ENCODE measurements at regions not wholly inside any gene's neighbourhood (a gene's known extent, or its start where the extent isn't known, plus 50 kb on each side); places are given as distances from the start of the nearest gene placed in this dataset.

- Histone ChIP-seq H3K27ac (ENCODE audit: insufficient read depth, low read length) (no peak overlapping the region), H4K91ac (ENCODE audit: insufficient read depth, low read depth, low read length) (no peak overlapping the region), H2AK5ac (ENCODE audit: low read depth, low read length) (no peak overlapping the region), H2AFZ (replicated peaks; ENCODE audit: low read length, poor library complexity) (no peak overlapping the region), H3K4me3 (ENCODE audit: insufficient read depth, low read depth, low read length) (no peak overlapping the region), H3K9me3 (ENCODE audit: control insufficient read depth, insufficient read depth, low read length) (no peaks in the 10 kb centered on the region), H3K36me3 (ENCODE audit: control insufficient read depth, insufficient read depth, low read length) (no peaks in the 10 kb centered on the region), H3K4ac (ENCODE audit: low read depth, low read length) (no peak overlapping the region), H4K5ac (ENCODE audit: low read depth, low read length) (no peak overlapping the region), H3K23ac (ENCODE audit: low read depth, low read length) (no peak overlapping the region), H3K56ac (ENCODE audit: extremely low read depth, insufficient read depth, low read length) (no peak overlapping the region), H2BK20ac (ENCODE audit: low read depth, low read length) (no peak overlapping the region), H3K27me3 (ENCODE audit: control insufficient read depth, insufficient read depth, low read length) (no peaks in the 10 kb centered on the region; the same call in none of the 2 replicates), H3K18ac (ENCODE audit: low read depth, low read length) (no peak overlapping the region), H2BK5ac (ENCODE audit: low read depth, low read length, poor library complexity, severe bottlenecking) (no peak overlapping the region), H3K9me1 (ENCODE audit: insufficient read depth, low read length) (no peaks in the 10 kb centered on the region), H3K4me2 (ENCODE audit: low read depth, low read length) (no peak overlapping the region), H3K4me1 (ENCODE audit: control insufficient read depth, insufficient read depth, low read length) (no peaks in the 10 kb centered on the region), H2BK15ac (ENCODE audit: low read depth, low read length) (no peak overlapping the region), H3K14ac (replicated peaks; ENCODE audit: low read depth, low read length) (no peak overlapping the region), H3K79me1 (ENCODE audit: low read depth in 1 of 2, low read length in 2 of 2) (no peaks in the 10 kb centered on the region), H2BK120ac (ENCODE audit: low read depth, low read length) (no peak overlapping the region), H4K20me1 (ENCODE audit: insufficient read depth, low read length) (no peaks in the 10 kb centered on the region), H2AK9ac (replicated peaks; ENCODE audit: low read depth, low read length, poor library complexity) (no peak overlapping the region), H4K8ac (ENCODE audit: low read depth in 2 of 2, low read length in 2 of 2) (no peak overlapping the region), H3K9ac (ENCODE audit: low read depth, low read length) (no peak overlapping the region)
- TF ChIP-seq MAZ (IDR thresholded peaks at IDR 0.05; ENCODE audit: borderline replicate concordance, low read depth, low read length) (no peak), ELK1 (IDR thresholded peaks at IDR 0.05; ENCODE audit: borderline replicate concordance, low read depth, low read length) (no peak), USF2 (IDR thresholded peaks at IDR 0.05; ENCODE audit: low read depth, low read length) (no peak), RAD21 (IDR thresholded peaks at IDR 0.05; ENCODE audit: low read length) (no peak), MAFK (IDR thresholded peaks at IDR 0.05; ENCODE audit: low read depth, low read length) (no peak), NFE2L2 (IDR thresholded peaks at IDR 0.05; ENCODE audit: low read depth, low read length) (no peak)
- TF ChIP-seq, protein P1, sequence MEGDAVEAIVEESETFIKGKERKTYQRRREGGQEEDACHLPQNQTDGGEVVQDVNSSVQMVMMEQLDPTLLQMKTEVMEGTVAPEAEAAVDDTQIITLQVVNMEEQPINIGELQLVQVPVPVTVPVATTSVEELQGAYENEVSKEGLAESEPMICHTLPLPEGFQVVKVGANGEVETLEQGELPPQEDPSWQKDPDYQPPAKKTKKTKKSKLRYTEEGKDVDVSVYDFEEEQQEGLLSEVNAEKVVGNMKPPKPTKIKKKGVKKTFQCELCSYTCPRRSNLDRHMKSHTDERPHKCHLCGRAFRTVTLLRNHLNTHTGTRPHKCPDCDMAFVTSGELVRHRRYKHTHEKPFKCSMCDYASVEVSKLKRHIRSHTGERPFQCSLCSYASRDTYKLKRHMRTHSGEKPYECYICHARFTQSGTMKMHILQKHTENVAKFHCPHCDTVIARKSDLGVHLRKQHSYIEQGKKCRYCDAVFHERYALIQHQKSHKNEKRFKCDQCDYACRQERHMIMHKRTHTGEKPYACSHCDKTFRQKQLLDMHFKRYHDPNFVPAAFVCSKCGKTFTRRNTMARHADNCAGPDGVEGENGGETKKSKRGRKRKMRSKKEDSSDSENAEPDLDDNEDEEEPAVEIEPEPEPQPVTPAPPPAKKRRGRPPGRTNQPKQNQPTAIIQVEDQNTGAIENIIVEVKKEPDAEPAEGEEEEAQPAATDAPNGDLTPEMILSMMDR (conservative IDR thresholded peaks at IDR 0.05; ENCODE audit: low read depth, low read length), result no peak
- dilution Hi-C loops (cut with HindIII; ENCODE audit: low sequenced_read_pairs, unreplicated experiment) (no loop called here), in situ Hi-C loops (cut with MboI; ENCODE audit: low sequenced_read_pairs) (no loop called here), intact Hi-C loops (cut with micrococcal nuclease) (no loop called here)
- CTCF ChIA-PET, result no interaction called here
- ATAC-seq (ENCODE audit: low read depth), result no peak
- POLR2A ChIA-PET (ENCODE audit: unreplicated experiment), result no interaction called here
- 17% methylated on average over 2 of the region's 5 CpGs; no CpG with 5 or more reads in 1 of the 2 experiments for WGBS, 2 experiments (ENCODE audit: extremely low coverage in 2 of 2, insufficient read length in 1 of 2)
- BruUV-seq (replicated peaks), result no TSS peak
- DNase-seq, result no peak
Observed at GRCh38 chr9:570187-570586, 271.3 kb upstream of the DMRT1 start.

Data from IMR-90 (cell line).